ENCODE measurements at regions not wholly inside any gene's neighbourhood (a gene's known extent, or its start where the extent isn't known, plus 50 kb on each side); places are given as distances from the start of the nearest gene placed in this dataset.

DNA sequence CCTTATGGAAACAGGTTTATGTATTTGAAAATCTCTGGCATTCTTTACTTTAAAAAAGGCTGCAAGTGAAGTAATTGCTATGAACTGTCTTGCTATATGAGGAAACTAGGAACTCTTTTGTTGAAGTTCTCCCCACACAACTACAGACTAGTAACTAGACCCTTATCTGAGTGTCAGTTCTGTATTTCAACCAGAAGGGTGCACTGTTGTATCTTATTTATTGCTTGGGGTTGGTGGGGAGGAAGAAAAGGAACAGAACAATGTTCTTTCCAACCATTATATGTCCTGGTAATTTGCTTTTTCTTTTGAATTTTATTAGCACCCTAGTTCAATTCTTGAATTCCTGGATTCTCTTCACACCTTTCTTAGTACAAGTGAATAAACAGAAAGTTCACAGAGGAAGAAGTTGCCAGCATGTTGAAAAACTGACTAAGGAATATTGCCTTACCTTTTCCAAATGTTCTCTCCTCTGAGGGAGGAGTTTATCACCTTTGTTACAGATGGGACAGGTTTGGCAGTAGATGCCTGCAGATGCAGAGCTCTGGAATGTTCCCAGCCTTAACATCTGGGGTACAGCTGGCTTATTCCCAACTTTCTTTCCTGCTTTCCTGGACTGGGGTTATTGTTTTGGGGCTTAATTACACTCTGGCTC lies 162.4 kb upstream of the CFAP20DC start:
- no peak overlapping the region for H3K9ac ChIP-seq (ENCODE audit: low read length)
- Mint-ChIP-seq H3K27ac (ENCODE audit: unreplicated experiment) (no peak overlapping the region), H3K27me3 (ENCODE audit: low read depth, unreplicated experiment) (no peaks in the 10 kb centered on the region), H3K4me3 (ENCODE audit: unreplicated experiment) (no peak overlapping the region), H3K4me1 (ENCODE audit: low read depth, unreplicated experiment) (peaks cover 2% of the 10 kb centered on the region), H3K36me3 (ENCODE audit: low read depth, unreplicated experiment) (no peaks in the 10 kb centered on the region), H3K9me3 (ENCODE audit: unreplicated experiment) (no peaks in the 10 kb centered on the region)
- H4K20me1 ChIP-seq (ENCODE audit: insufficient read depth, low read length): no peaks in the 10 kb centered on the region
- H3K36me3 ChIP-seq (ENCODE audit: insufficient read depth, low read length): no peaks in the 10 kb centered on the region
- peak; percentile 99 for FAIRE-seq
- no peak for TF ChIP-seq EZH2 (IDR thresholded peaks at IDR 0.05; ENCODE audit: insufficient read depth, low read length)
- TF ChIP-seq, protein P1, sequence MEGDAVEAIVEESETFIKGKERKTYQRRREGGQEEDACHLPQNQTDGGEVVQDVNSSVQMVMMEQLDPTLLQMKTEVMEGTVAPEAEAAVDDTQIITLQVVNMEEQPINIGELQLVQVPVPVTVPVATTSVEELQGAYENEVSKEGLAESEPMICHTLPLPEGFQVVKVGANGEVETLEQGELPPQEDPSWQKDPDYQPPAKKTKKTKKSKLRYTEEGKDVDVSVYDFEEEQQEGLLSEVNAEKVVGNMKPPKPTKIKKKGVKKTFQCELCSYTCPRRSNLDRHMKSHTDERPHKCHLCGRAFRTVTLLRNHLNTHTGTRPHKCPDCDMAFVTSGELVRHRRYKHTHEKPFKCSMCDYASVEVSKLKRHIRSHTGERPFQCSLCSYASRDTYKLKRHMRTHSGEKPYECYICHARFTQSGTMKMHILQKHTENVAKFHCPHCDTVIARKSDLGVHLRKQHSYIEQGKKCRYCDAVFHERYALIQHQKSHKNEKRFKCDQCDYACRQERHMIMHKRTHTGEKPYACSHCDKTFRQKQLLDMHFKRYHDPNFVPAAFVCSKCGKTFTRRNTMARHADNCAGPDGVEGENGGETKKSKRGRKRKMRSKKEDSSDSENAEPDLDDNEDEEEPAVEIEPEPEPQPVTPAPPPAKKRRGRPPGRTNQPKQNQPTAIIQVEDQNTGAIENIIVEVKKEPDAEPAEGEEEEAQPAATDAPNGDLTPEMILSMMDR (IDR thresholded peaks at IDR 0.05; ENCODE audit: insufficient read depth, low read depth, low read length): peak; percentile 82
- no peak overlapping the region for H3K27ac ChIP-seq (ENCODE audit: low read depth, low read length)
- H3K4me3 ChIP-seq (ENCODE audit: insufficient read depth, low read depth, low read length): no peak overlapping the region
- no peaks in the 10 kb centered on the region for H3K4me1 ChIP-seq (ENCODE audit: insufficient read depth, low read length)
- H3K4me2 ChIP-seq (ENCODE audit: low read length): no peak overlapping the region
- no peaks in the 10 kb centered on the region for H3K9me3 ChIP-seq (ENCODE audit: insufficient read depth, low read depth, low read length)
- peak; percentile 25 for DNase-seq (ENCODE audit: low read depth)
- no peaks in the 10 kb centered on the region for H3K79me2 ChIP-seq (ENCODE audit: insufficient read depth, low read length)
- H2AFZ ChIP-seq (ENCODE audit: low read depth, low read length): no peak overlapping the region
- no peaks in the 10 kb centered on the region for H3K27me3 ChIP-seq (ENCODE audit: insufficient read depth, low read length)

DNA sequence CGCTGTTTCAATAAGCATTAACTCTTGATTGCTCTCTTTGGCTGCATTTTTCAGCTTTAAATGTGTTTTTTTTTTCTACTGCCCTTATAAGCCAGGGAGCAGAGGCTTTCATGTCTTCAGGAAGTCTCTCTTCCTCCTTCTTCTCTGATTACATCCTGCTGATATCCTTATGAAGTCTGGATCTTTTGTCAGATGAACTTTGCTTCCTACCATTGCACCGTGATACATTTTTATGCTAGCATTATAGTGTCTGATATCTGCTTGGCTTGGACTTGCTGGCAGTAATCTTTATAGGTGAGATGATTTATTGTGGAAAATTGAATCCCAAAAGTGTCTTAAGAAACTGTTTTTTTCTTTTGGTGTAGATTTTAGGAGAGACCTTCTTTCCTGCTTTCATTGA lies 160.4 kb upstream of the CFAP20DC start:
- no peak overlapping the region for H3K4me2 ChIP-seq (ENCODE audit: low read length)
- DNase-seq (ENCODE audit: low read depth): no peak
- no peaks in the 10 kb centered on the region for H3K27me3 ChIP-seq (ENCODE audit: insufficient read depth, low read length)
- no peaks in the 10 kb centered on the region for H3K9me3 ChIP-seq (ENCODE audit: insufficient read depth, low read depth, low read length)
- H3K4me1 ChIP-seq (ENCODE audit: insufficient read depth, low read length): no peaks in the 10 kb centered on the region
- H2AFZ ChIP-seq (ENCODE audit: low read depth, low read length): no peak overlapping the region
- H3K27ac ChIP-seq (ENCODE audit: low read depth, low read length): no peak overlapping the region
- Mint-ChIP-seq H3K27ac (ENCODE audit: unreplicated experiment) (no peak overlapping the region), H3K36me3 (ENCODE audit: low read depth, unreplicated experiment) (no peaks in the 10 kb centered on the region), H3K27me3 (ENCODE audit: low read depth, unreplicated experiment) (no peaks in the 10 kb centered on the region), H3K4me3 (ENCODE audit: unreplicated experiment) (no peak overlapping the region), H3K4me1 (ENCODE audit: low read depth, unreplicated experiment) (peaks cover 2% of the 10 kb centered on the region), H3K9me3 (ENCODE audit: unreplicated experiment) (no peaks in the 10 kb centered on the region)
- no peaks in the 10 kb centered on the region for H3K79me2 ChIP-seq (ENCODE audit: insufficient read depth, low read length)
- no peaks in the 10 kb centered on the region for H4K20me1 ChIP-seq (ENCODE audit: insufficient read depth, low read length)
- TF ChIP-seq, protein P1 (IDR thresholded peaks at IDR 0.05; ENCODE audit: insufficient read depth, low read depth, low read length): no peak
- no peak for TF ChIP-seq EZH2 (IDR thresholded peaks at IDR 0.05; ENCODE audit: insufficient read depth, low read length)
- H3K36me3 ChIP-seq (ENCODE audit: insufficient read depth, low read length): no peaks in the 10 kb centered on the region
- H3K4me3 ChIP-seq (ENCODE audit: insufficient read depth, low read depth, low read length): no peak overlapping the region
- FAIRE-seq: no peak
- H3K9ac ChIP-seq (ENCODE audit: low read length): no peak overlapping the region

DNA sequence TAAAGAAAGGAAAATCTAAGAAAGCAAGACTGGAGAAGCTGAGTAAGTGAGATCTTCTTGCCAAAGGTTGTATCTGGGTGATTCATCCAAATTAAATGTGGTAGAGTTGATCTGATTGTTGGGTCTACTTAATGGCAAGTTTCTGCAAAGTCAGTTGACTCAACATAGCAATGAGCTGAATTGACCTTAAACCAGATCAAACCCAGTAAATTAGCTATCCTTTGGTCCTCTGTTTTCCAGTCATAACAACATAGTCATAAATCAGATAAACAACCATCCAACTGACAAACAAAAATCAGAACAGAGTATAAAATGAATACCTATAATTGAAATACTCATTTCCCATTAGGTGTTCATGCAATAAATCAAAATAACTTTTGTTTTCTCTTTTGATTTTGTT lies 142.6 kb upstream of the CFAP20DC start:
- no peak overlapping the region for H3K9ac ChIP-seq (ENCODE audit: low read length)
- H3K27me3 Mint-ChIP-seq (ENCODE audit: low read depth, unreplicated experiment): no peaks in the 10 kb centered on the region
- H3K27ac Mint-ChIP-seq (ENCODE audit: unreplicated experiment): no peak overlapping the region
- H3K79me2 ChIP-seq (ENCODE audit: insufficient read depth, low read length): no peaks in the 10 kb centered on the region
- no peak overlapping the region for H3K4me2 ChIP-seq (ENCODE audit: low read length)
- H3K9me3 Mint-ChIP-seq (ENCODE audit: unreplicated experiment): no peaks in the 10 kb centered on the region
- H3K36me3 Mint-ChIP-seq (ENCODE audit: low read depth, unreplicated experiment): no peaks in the 10 kb centered on the region
- no peaks in the 10 kb centered on the region for H3K36me3 ChIP-seq (ENCODE audit: insufficient read depth, low read length)
- no peaks in the 10 kb centered on the region for H4K20me1 ChIP-seq (ENCODE audit: insufficient read depth, low read length)
- H3K4me1 ChIP-seq (ENCODE audit: insufficient read depth, low read length): peaks cover 5% of the 10 kb centered on the region
- FAIRE-seq: peak; percentile 94
- DNase-seq (ENCODE audit: low read depth): peak; percentile 93
- TF ChIP-seq EZH2 (IDR thresholded peaks at IDR 0.05; ENCODE audit: insufficient read depth, low read length): no peak
- TF ChIP-seq, protein P1 (IDR thresholded peaks at IDR 0.05; ENCODE audit: insufficient read depth, low read depth, low read length): no peak
- H3K27me3 ChIP-seq (ENCODE audit: insufficient read depth, low read length): no peaks in the 10 kb centered on the region
- H3K9me3 ChIP-seq (ENCODE audit: insufficient read depth, low read depth, low read length): no peaks in the 10 kb centered on the region
- peak overlapping the region; percentile 27 for H3K27ac ChIP-seq (ENCODE audit: low read depth, low read length)
- H3K4me1 Mint-ChIP-seq (ENCODE audit: low read depth, unreplicated experiment): peaks cover 19% of the 10 kb centered on the region
- H3K4me3 ChIP-seq (ENCODE audit: insufficient read depth, low read depth, low read length): no peak overlapping the region
- no peak overlapping the region for H2AFZ ChIP-seq (ENCODE audit: low read depth, low read length)
- H3K4me3 Mint-ChIP-seq (ENCODE audit: unreplicated experiment): no peak overlapping the region
